Endodermal cell (in vitro differentiated cells): ENCODE measurements at regions not wholly inside any gene's neighbourhood (a gene's known extent, or its start where the extent isn't known, plus 50 kb on each side); places are given as distances from the start of the nearest gene placed in this dataset.
A peak's percentile ranks its signal among the peaks of the same experiment; 100 is the strongest.

Experiments
- DNase-seq: peaks from one replicate; pipeline ENCODE4 v3.0.0-alpha.2; 2017
- H3K27ac ChIP-seq: 2 replicates; pipeline ENCODE4 v1.5.1; 2013; ENCODE audit warnings: mild to moderate bottlenecking, low read depth, low read length, moderate library complexity
- H3K27me3 ChIP-seq: 2 replicates; pipeline ENCODE4 v1.6.1; 2013; ENCODE audit warnings: mild to moderate bottlenecking, low read length, moderate library complexity; ENCODE audit not compliant: insufficient read depth, control insufficient read depth, poor library complexity, severe bottlenecking
- H3K36me3 ChIP-seq: 2 replicates; pipeline ENCODE4 v1.7.0; 2013; ENCODE audit warnings: mild to moderate bottlenecking, low read length, moderate library complexity; ENCODE audit not compliant: control insufficient read depth, insufficient read depth
- H3K4me1 ChIP-seq: one replicate; pipeline ENCODE4 v1.7.0; 2013; ENCODE audit warnings: low read length; ENCODE audit not compliant: control insufficient read depth, insufficient read depth
- H3K4me3 ChIP-seq: 2 replicates; pipeline ENCODE4 v1.5.1; 2013; ENCODE audit warnings: mild to moderate bottlenecking, low read length, moderate library complexity
- H3K9ac ChIP-seq: 2 replicates; pipeline ENCODE4 v1.6.1; 2013; ENCODE audit warnings: mild to moderate bottlenecking, low read length, moderate library complexity; ENCODE audit not compliant: poor library complexity, severe bottlenecking; ENCODE audit errors: extremely low read depth
- H3K9me3 ChIP-seq: 2 replicates; pipeline ENCODE4 v1.6.1; 2013; ENCODE audit warnings: mild to moderate bottlenecking, low read length, moderate library complexity; ENCODE audit not compliant: control insufficient read depth
- H3K27ac Mint-ChIP-seq: 2 replicates; pipeline ENCODE4 v1.8.0; 2020; ENCODE audit warnings: mixed read lengths
- H3K27me3 Mint-ChIP-seq: 2 replicates; pipeline ENCODE4 v1.8.0; 2021; ENCODE audit warnings: mild to moderate bottlenecking, mixed read lengths; ENCODE audit not compliant: insufficient read depth
- H3K36me3 Mint-ChIP-seq: 2 replicates; pipeline ENCODE4 v1.8.0; 2020; ENCODE audit warnings: low read depth, mixed read lengths
- H3K4me1 Mint-ChIP-seq: 2 replicates; pipeline ENCODE4 v1.8.0; 2020; ENCODE audit warnings: mixed read lengths
- H3K4me3 Mint-ChIP-seq: 2 replicates; pipeline ENCODE4 v1.8.0; 2020; ENCODE audit warnings: mild to moderate bottlenecking, moderate library complexity, mixed read lengths
- H3K9me3 Mint-ChIP-seq: 2 replicates; pipeline ENCODE4 v1.8.0; 2020; ENCODE audit warnings: mild to moderate bottlenecking, mixed read lengths
- CTCF ChIP-seq: fragments of 200-600 bp; sonication (generic); conservative IDR thresholded peaks from 2 replicates; pipeline ENCODE4 v1.5.0; 2021; ENCODE audit warnings: antibody characterized with exemption, mild to moderate bottlenecking
- WGBS, 2 experiments: methylation state at CpG; one replicate each; pipeline versions ENCODE4 v1.1.5 to v1.1.7; 2013; ENCODE audit warnings: missing lambda C conversion rate in 2 of 2, mixed read lengths in 1 of 2; ENCODE audit not compliant: insufficient coverage in 1 of 2, insufficient read length in 1 of 2; 5-methylcytosine and 5-hydroxymethylcytosine counted together

GRCh38 chr10:109474812-109475211, 448.5 kb downstream of the XPNPEP1 start:
- H3K9ac ChIP-seq, result no peak overlapping the region
- no peaks in the 10 kb centered on the region for H3K36me3 Mint-ChIP-seq
- 20 to 37% methylated on average over 2 to 4 of the region's 4 CpGs for WGBS, 2 experiments
- peak; percentile 85 for DNase-seq
- H3K4me1 Mint-ChIP-seq, result peaks cover 26% of the 10 kb centered on the region
- H3K4me3 Mint-ChIP-seq, result no peak overlapping the region
- no peaks in the 10 kb centered on the region for H3K4me1 ChIP-seq
- peak overlapping the region; percentile 32 for H3K4me3 ChIP-seq
- TF ChIP-seq CTCF, result no peak
- peaks cover 29% of the 10 kb centered on the region for H3K9me3 ChIP-seq
- peaks cover 30% of the 10 kb centered on the region for H3K27me3 Mint-ChIP-seq
- H3K27me3 ChIP-seq, result no peaks in the 10 kb centered on the region
- peak overlapping the region; percentile 79 for H3K27ac ChIP-seq
- no peaks in the 10 kb centered on the region for H3K9me3 Mint-ChIP-seq
- no peaks in the 10 kb centered on the region for H3K36me3 ChIP-seq
- H3K27ac Mint-ChIP-seq, result peak overlapping the region; percentile 5

GRCh38 chr10:109474261-109474660, 449.1 kb downstream of the XPNPEP1 start:
- H3K27me3 ChIP-seq, result no peaks in the 10 kb centered on the region
- H3K4me3 ChIP-seq, result peak overlapping the region; percentile 32
- no peak for DNase-seq
- H3K36me3 Mint-ChIP-seq, result no peaks in the 10 kb centered on the region
- peaks cover 29% of the 10 kb centered on the region for H3K9me3 ChIP-seq
- H3K27ac Mint-ChIP-seq, result peak overlapping the region; percentile 37
- no peaks in the 10 kb centered on the region for H3K4me1 ChIP-seq
- peak overlapping the region; percentile 79 for H3K27ac ChIP-seq
- H3K36me3 ChIP-seq, result no peaks in the 10 kb centered on the region
- no peak for TF ChIP-seq CTCF
- 76 to 86% methylated on average over 1 to 4 of the region's 4 CpGs for WGBS, 2 experiments
- H3K9me3 Mint-ChIP-seq, result no peaks in the 10 kb centered on the region
- peaks cover 26% of the 10 kb centered on the region for H3K4me1 Mint-ChIP-seq
- H3K9ac ChIP-seq, result no peak overlapping the region
- no peak overlapping the region for H3K4me3 Mint-ChIP-seq
- peaks cover 33% of the 10 kb centered on the region for H3K27me3 Mint-ChIP-seq

- Mint-ChIP-seq H3K36me3 (no peaks in the 10 kb centered on the region), H3K9me3 (no peaks in the 10 kb centered on the region), H3K27me3 (peaks cover 20% of the 10 kb centered on the region), H3K4me1 (peaks cover 2% of the 10 kb centered on the region), H3K27ac (no peak overlapping the region), H3K4me3 (no peak overlapping the region)
- WGBS, 2 experiments, result 65 to 92% methylated on average over 2 of the region's 2 CpGs
- TF ChIP-seq CTCF, result no peak
- Histone ChIP-seq H3K9me3 (peaks cover 31% of the 10 kb centered on the region), H3K9ac (no peak overlapping the region), H3K4me1 (no peaks in the 10 kb centered on the region), H3K27me3 (no peaks in the 10 kb centered on the region), H3K36me3 (no peaks in the 10 kb centered on the region), H3K27ac (no peak overlapping the region), H3K4me3 (no peak overlapping the region)
- DNase-seq, result no peak
Observed at GRCh38 chr10:109467551-109467950, 455.8 kb downstream of the XPNPEP1 start.
